DND-41 (cell line): ENCODE measurements at regions not wholly inside any gene's neighbourhood (a gene's known extent, or its start where the extent isn't known, plus 50 kb on each side); places are given as distances from the start of the nearest gene placed in this dataset.

ENCODE experiments used
- ATAC-seq: fragments of 200-7000 bp; cut with Tn5 transposase; 3 replicates; pipeline ENCODE4 v1.9.1; 2021; ENCODE audit warnings: low read depth; ENCODE audit not compliant: insufficient read depth
- DNase-seq: peaks from one replicate; pipeline ENCODE4 v3.0.0-alpha.2; 2020
- H2AFZ ChIP-seq: 2 replicates; pipeline ENCODE4 v1.6.0; 2012; ENCODE audit warnings: low read depth, low read length
- H3K27ac ChIP-seq: 2 replicates; pipeline ENCODE4 v1.5.1; 2012; ENCODE audit warnings: low read length, inconsistent platforms
- H3K27me3 ChIP-seq: fragments of 200-600 bp; sonication (generic); 2 replicates; pipeline ENCODE4 v1.6.0; 2012; ENCODE audit warnings: low read length, mild to moderate bottlenecking, inconsistent platforms; ENCODE audit not compliant: insufficient read depth, poor library complexity
- H3K36me3 ChIP-seq: 2 replicates; pipeline ENCODE4 v1.5.1; 2012; ENCODE audit warnings: low read length, inconsistent platforms; ENCODE audit not compliant: insufficient read depth
- H3K4me1 ChIP-seq: 2 replicates; pipeline ENCODE4 v1.5.1; 2012; ENCODE audit warnings: mild to moderate bottlenecking, low read length; ENCODE audit not compliant: insufficient read depth
- H3K4me2 ChIP-seq: 2 replicates; pipeline ENCODE4 v1.6.0; 2012; ENCODE audit warnings: mild to moderate bottlenecking, moderate library complexity, low read length, inconsistent platforms; ENCODE audit not compliant: insufficient read depth
- H3K4me3 ChIP-seq, 2 experiments: fragments of 200-600 bp in 1 of 2; shearing (Covaris generic) in 1 of 2; 2 replicates each; pipeline ENCODE4 v1.5.1; 2012 to 2016; ENCODE audit warnings: inconsistent platforms in 2 of 2, low read length in 2 of 2, mild to moderate bottlenecking in 2 of 2, low read depth in 1 of 2, moderate library complexity in 1 of 2
- H3K79me2 ChIP-seq: 2 replicates; pipeline ENCODE4 v1.6.0; 2012; ENCODE audit warnings: low read length, inconsistent platforms; ENCODE audit not compliant: insufficient read depth
- H3K9ac ChIP-seq: 2 replicates; pipeline ENCODE4 v1.6.0; 2012; ENCODE audit warnings: low read depth, mild to moderate bottlenecking, inconsistent platforms, low read length, moderate library complexity
- H3K9me3 ChIP-seq: 2 replicates; pipeline ENCODE4 v1.5.1; 2012; ENCODE audit warnings: low read length, moderate library complexity, mild to moderate bottlenecking, inconsistent platforms; ENCODE audit not compliant: insufficient read depth, severe bottlenecking
- H4K20me1 ChIP-seq: 2 replicates; pipeline ENCODE4 v1.6.0; 2012; ENCODE audit warnings: low read length; ENCODE audit not compliant: insufficient read depth
- CTCF ChIP-seq: IDR thresholded peaks from 2 replicates; pipeline ENCODE4 v1.5.1; 2012; ENCODE audit warnings: borderline replicate concordance, low read length, moderate library complexity, mild to moderate bottlenecking; ENCODE audit not compliant: poor library complexity, severe bottlenecking; ENCODE audit errors: extremely low read depth
- EZH2 ChIP-seq: IDR thresholded peaks from 3 replicates; pipeline ENCODE4 v1.6.1; 2012; ENCODE audit warnings: borderline replicate concordance, low read depth, mild to moderate bottlenecking, moderate library complexity, low read length, inconsistent platforms; ENCODE audit not compliant: severe bottlenecking

- H3K36me3 ChIP-seq: no peaks in the 10 kb centered on the region
- no peak overlapping the region for H3K4me2 ChIP-seq
- no peaks in the 10 kb centered on the region for H3K4me1 ChIP-seq
- H3K79me2 ChIP-seq: no peaks in the 10 kb centered on the region
- TF ChIP-seq CTCF (no peak), EZH2 (no peak)
- no peak overlapping the region for H3K4me3 ChIP-seq
- no peaks in the 10 kb centered on the region for H4K20me1 ChIP-seq
- no peak overlapping the region for H2AFZ ChIP-seq
- no peak for ATAC-seq
- no peaks in the 10 kb centered on the region for H3K9me3 ChIP-seq
- no peaks in the 10 kb centered on the region for H3K27me3 ChIP-seq
- H3K9ac ChIP-seq: no peak overlapping the region
- DNase-seq: no peak
- no peak overlapping the region for H3K27ac ChIP-seq
These were observed 64.2 kb downstream of the GJA1 start for GRCh38 chr6:121499666-121500065.

GRCh38 chr6:121503589-121503991, 68.1 kb downstream of the GJA1 start:
- Histone ChIP-seq H3K9ac (no peak overlapping the region), H3K27me3 (no peaks in the 10 kb centered on the region), H2AFZ (peak overlapping the region; percentile 43; the same call in 1 of the 2 replicates), H3K4me2 (no peak overlapping the region), H3K27ac (no peak overlapping the region), H3K79me2 (no peaks in the 10 kb centered on the region), H4K20me1 (no peaks in the 10 kb centered on the region), H3K4me3 (no peak overlapping the region), H3K9me3 (no peaks in the 10 kb centered on the region), H3K4me1 (no peaks in the 10 kb centered on the region), H3K36me3 (no peaks in the 10 kb centered on the region)
- DNase-seq: no peak
- ATAC-seq: no peak
- TF ChIP-seq CTCF: no peak
- no peak for TF ChIP-seq EZH2

DNA sequence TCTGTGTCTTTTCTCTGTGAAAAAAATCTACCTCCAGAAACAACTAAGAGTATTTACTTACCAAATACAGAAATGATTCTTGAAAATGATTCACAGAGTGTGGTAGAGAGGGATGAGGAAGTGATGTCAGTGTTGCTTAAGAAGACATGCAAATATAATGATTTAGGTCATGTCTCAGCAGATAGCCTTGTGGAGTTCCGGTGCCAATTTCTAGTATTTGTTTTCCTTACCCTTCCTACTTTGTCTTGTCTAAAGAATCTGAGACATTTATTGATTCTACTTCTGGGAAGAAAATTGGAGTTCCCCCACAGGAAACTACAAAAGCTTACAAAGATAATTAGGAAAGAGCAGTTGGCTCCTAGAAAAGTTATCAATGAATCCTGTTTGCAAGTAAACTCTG, 68.8 kb downstream of the GJA1 start:
- Histone ChIP-seq H3K79me2 (no peaks in the 10 kb centered on the region), H3K9me3 (no peaks in the 10 kb centered on the region), H3K36me3 (no peaks in the 10 kb centered on the region), H3K4me3 (no peak overlapping the region), H3K27me3 (no peaks in the 10 kb centered on the region), H4K20me1 (no peaks in the 10 kb centered on the region), H3K4me1 (no peaks in the 10 kb centered on the region), H3K27ac (no peak overlapping the region), H3K4me2 (no peak overlapping the region), H2AFZ (0 out of 2 replicates have a peak overlapping the region, but pooled peaks have one; percentile 5), H3K9ac (no peak overlapping the region)
- no peak for TF ChIP-seq EZH2
- no peak for TF ChIP-seq CTCF
- DNase-seq (no peak), ATAC-seq (peak; percentile 56; the same call in 2 of the 3 replicates)

GRCh38 chr6:121505284-121505683, 69.8 kb downstream of the GJA1 start:
- no peaks in the 10 kb centered on the region for H3K9me3 ChIP-seq
- no peak overlapping the region for H3K4me3 ChIP-seq
- H3K36me3 ChIP-seq: no peaks in the 10 kb centered on the region
- H3K4me2 ChIP-seq: no peak overlapping the region
- H3K27me3 ChIP-seq: no peaks in the 10 kb centered on the region
- no peaks in the 10 kb centered on the region for H3K79me2 ChIP-seq
- no peak for TF ChIP-seq EZH2
- H2AFZ ChIP-seq: no peak overlapping the region
- no peak overlapping the region for H3K9ac ChIP-seq
- no peaks in the 10 kb centered on the region for H4K20me1 ChIP-seq
- ATAC-seq (no peak), DNase-seq (no peak)
- no peak overlapping the region for H3K27ac ChIP-seq
- H3K4me1 ChIP-seq: no peaks in the 10 kb centered on the region
